ENCODE measurements at regions not wholly inside any gene's neighbourhood (a gene's known extent, or its start where the extent isn't known, plus 50 kb on each side); places are given as distances from the start of the nearest gene placed in this dataset.

GRCh38 chr12:31215518-31216232, 110.3 kb downstream of the SINHCAF start:
- Mint-ChIP-seq H3K4me3 (ENCODE audit: unreplicated experiment) (no peak overlapping the region), H3K27me3 (ENCODE audit: unreplicated experiment) (peaks cover 12% of the 10 kb centered on the region)
- TF ChIP-seq, protein P1, sequence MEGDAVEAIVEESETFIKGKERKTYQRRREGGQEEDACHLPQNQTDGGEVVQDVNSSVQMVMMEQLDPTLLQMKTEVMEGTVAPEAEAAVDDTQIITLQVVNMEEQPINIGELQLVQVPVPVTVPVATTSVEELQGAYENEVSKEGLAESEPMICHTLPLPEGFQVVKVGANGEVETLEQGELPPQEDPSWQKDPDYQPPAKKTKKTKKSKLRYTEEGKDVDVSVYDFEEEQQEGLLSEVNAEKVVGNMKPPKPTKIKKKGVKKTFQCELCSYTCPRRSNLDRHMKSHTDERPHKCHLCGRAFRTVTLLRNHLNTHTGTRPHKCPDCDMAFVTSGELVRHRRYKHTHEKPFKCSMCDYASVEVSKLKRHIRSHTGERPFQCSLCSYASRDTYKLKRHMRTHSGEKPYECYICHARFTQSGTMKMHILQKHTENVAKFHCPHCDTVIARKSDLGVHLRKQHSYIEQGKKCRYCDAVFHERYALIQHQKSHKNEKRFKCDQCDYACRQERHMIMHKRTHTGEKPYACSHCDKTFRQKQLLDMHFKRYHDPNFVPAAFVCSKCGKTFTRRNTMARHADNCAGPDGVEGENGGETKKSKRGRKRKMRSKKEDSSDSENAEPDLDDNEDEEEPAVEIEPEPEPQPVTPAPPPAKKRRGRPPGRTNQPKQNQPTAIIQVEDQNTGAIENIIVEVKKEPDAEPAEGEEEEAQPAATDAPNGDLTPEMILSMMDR (IDR thresholded peaks at IDR 0.05; ENCODE audit: partially characterized antibody, unreplicated experiment), result no peak

GRCh38 chr12:31216479-31216878, 109.5 kb downstream of the SINHCAF start:
- Mint-ChIP-seq H3K27ac (ENCODE audit: unreplicated experiment) (no peak overlapping the region), H3K27me3 (ENCODE audit: unreplicated experiment) (peaks cover 16% of the 10 kb centered on the region), H3K4me3 (ENCODE audit: unreplicated experiment) (no peak overlapping the region), H3K9me3 (ENCODE audit: unreplicated experiment) (peaks cover 7% of the 10 kb centered on the region), H3K4me1 (ENCODE audit: low read depth, unreplicated experiment) (no peaks in the 10 kb centered on the region), H3K36me3 (ENCODE audit: unreplicated experiment) (peaks cover 5% of the 10 kb centered on the region)
- no peak for DNase-seq
- TF ChIP-seq, protein P1 (IDR thresholded peaks at IDR 0.05; ENCODE audit: partially characterized antibody, unreplicated experiment), result no peak

More at GRCh38 chr12:31215518-31216232, 110.3 kb downstream of the SINHCAF start:
- Mint-ChIP-seq H3K27ac (ENCODE audit: unreplicated experiment) (no peak overlapping the region), H3K36me3 (ENCODE audit: unreplicated experiment) (peaks cover 5% of the 10 kb centered on the region), H3K4me1 (ENCODE audit: low read depth, unreplicated experiment) (no peaks in the 10 kb centered on the region), H3K9me3 (ENCODE audit: unreplicated experiment) (peaks cover 7% of the 10 kb centered on the region)
- DNase-seq, result no peak

GRCh38 chr12:31217356-31218130, 108.4 kb downstream of the SINHCAF start:
- H3K4me3 Mint-ChIP-seq (ENCODE audit: unreplicated experiment), result no peak overlapping the region
- peaks cover 18% of the 10 kb centered on the region for H3K27me3 Mint-ChIP-seq (ENCODE audit: unreplicated experiment)
- H3K36me3 Mint-ChIP-seq (ENCODE audit: unreplicated experiment), result peaks cover 5% of the 10 kb centered on the region
- no peak overlapping the region for H3K27ac Mint-ChIP-seq (ENCODE audit: unreplicated experiment)
- DNase-seq, result no peak
- peaks cover 2% of the 10 kb centered on the region for H3K4me1 Mint-ChIP-seq (ENCODE audit: low read depth, unreplicated experiment)
- TF ChIP-seq, protein P1 (IDR thresholded peaks at IDR 0.05; ENCODE audit: partially characterized antibody, unreplicated experiment), result no peak
- H3K9me3 Mint-ChIP-seq (ENCODE audit: unreplicated experiment), result peaks cover 8% of the 10 kb centered on the region

- Mint-ChIP-seq H3K27me3 (ENCODE audit: unreplicated experiment) (peaks cover 18% of the 10 kb centered on the region), H3K4me1 (ENCODE audit: low read depth, unreplicated experiment) (peaks cover 2% of the 10 kb centered on the region)
- TF ChIP-seq, protein P1 (IDR thresholded peaks at IDR 0.05; ENCODE audit: partially characterized antibody, unreplicated experiment), result no peak
Measured at GRCh38 chr12:31218203-31219025, 107.5 kb downstream of the SINHCAF start.

More at GRCh38 chr12:31218203-31219025, 107.5 kb downstream of the SINHCAF start:
- peaks cover 8% of the 10 kb centered on the region for H3K9me3 Mint-ChIP-seq (ENCODE audit: unreplicated experiment)
- peaks cover 5% of the 10 kb centered on the region for H3K36me3 Mint-ChIP-seq (ENCODE audit: unreplicated experiment)
- DNase-seq, result no peak
- H3K27ac Mint-ChIP-seq (ENCODE audit: unreplicated experiment), result no peak overlapping the region
- H3K4me3 Mint-ChIP-seq (ENCODE audit: unreplicated experiment), result no peak overlapping the region

Measured in glutamatergic neuron (in vitro differentiated cells).